AG09319 (cell line): ENCODE measurements at regions not wholly inside any gene's neighbourhood (a gene's known extent, or its start where the extent isn't known, plus 50 kb on each side); places are given as distances from the start of the nearest gene placed in this dataset.
"Not testable (repeated sequence)": the region's sequence is repeated elsewhere in the genome, so short reads cannot be mapped to it uniquely, and the experiment has no call there.

Source experiments
- DNase-seq: peaks from one replicate; pipeline ENCODE4 v3.0.0-alpha.2; 2010; ENCODE audit warnings: low read depth; ENCODE audit errors: extremely low read depth
- CTCF ChIP-seq: IDR thresholded peaks from 2 replicates; pipeline ENCODE4 v1.5.1; 2011; ENCODE audit warnings: low read depth, mild to moderate bottlenecking, inconsistent platforms, low read length, moderate library complexity

- no peak for DNase-seq
- TF ChIP-seq CTCF: no peak
These were observed 259.7 kb upstream of the TUT7 start for GRCh38 chr9:86613943-86614342.

GRCh38 chr9:86611534-86611933 lies 257.3 kb upstream of the TUT7 start:
- DNase-seq: not testable (repeated sequence)

- DNase-seq: no peak
- no peak for TF ChIP-seq CTCF
These were observed 251.1 kb upstream of the TUT7 start for GRCh38 chr9:86605303-86605702.

- no peak for TF ChIP-seq CTCF
- DNase-seq: no peak
These were observed 250.5 kb upstream of the TUT7 start for GRCh38 chr9:86604741-86605140.

- no peak for DNase-seq
- no peak for TF ChIP-seq CTCF
These were observed 248.5 kb upstream of the TUT7 start for GRCh38 chr9:86602715-86603114.

- TF ChIP-seq CTCF: no peak
- no peak for DNase-seq
These were observed 247.5 kb upstream of the TUT7 start for GRCh38 chr9:86601697-86602096.

- no peak for DNase-seq
- TF ChIP-seq CTCF: no peak
These were observed 246.8 kb upstream of the TUT7 start for GRCh38 chr9:86600977-86601376.

GRCh38 chr9:86600291-86600690 lies 246.1 kb upstream of the TUT7 start:
- no peak for TF ChIP-seq CTCF
- no peak for DNase-seq
